Lower leg skin (tissue), 4 donors: ENCODE measurements at regions not wholly inside any gene's neighbourhood (a gene's known extent, or its start where the extent isn't known, plus 50 kb on each side); places are given as distances from the start of the nearest gene placed in this dataset.
"Not testable (repeated sequence)": the region's sequence is repeated elsewhere in the genome, so short reads cannot be mapped to it uniquely, and the experiment has no call there.

Experiments
- DNase-seq, 2 donors: peaks; one replicate each; pipeline ENCODE4 v3.0.0-alpha.2; 2019; ENCODE audit warnings: low spot score in 2 of 2
- H3K4me3 ChIP-seq: fragments of 200-600 bp; sonication (generic); 2 replicates; pipeline ENCODE4 v1.5.1; 2017; ENCODE audit warnings: mild to moderate bottlenecking, low read depth; ENCODE audit not compliant: poor library complexity, severe bottlenecking
- POLR2A ChIP-seq, 2 donors: fragments of 450-650 bp; IDR thresholded peaks; one replicate each; pipeline ENCODE4 v1.6.1; 2016 to 2017; ENCODE audit warnings: antibody characterized with exemption in 2 of 2, mild to moderate bottlenecking in 1 of 2, moderate library complexity in 1 of 2
- WGBS, 2 donors: methylation state at CpG; one replicate each; pipeline ENCODE4 v1.1.5; 2018; 5-methylcytosine and 5-hydroxymethylcytosine counted together
- intact Hi-C: fragments of 100-400 bp; cut with DNase I; formaldehyde crosslinking; loops from one replicate; pipeline ENCODE4 v1.15.0; 2023; ENCODE audit warnings: low total_unique reads
- TF ChIP-seq, protein P1 (sequence below), 3 donors: fragments of 450-650 bp; IDR thresholded peaks; one replicate each; pipeline ENCODE4 v1.5.1; 2016; ENCODE audit warnings: antibody characterized with exemption in 3 of 3, mild to moderate bottlenecking in 3 of 3, moderate library complexity in 2 of 3

DNA sequence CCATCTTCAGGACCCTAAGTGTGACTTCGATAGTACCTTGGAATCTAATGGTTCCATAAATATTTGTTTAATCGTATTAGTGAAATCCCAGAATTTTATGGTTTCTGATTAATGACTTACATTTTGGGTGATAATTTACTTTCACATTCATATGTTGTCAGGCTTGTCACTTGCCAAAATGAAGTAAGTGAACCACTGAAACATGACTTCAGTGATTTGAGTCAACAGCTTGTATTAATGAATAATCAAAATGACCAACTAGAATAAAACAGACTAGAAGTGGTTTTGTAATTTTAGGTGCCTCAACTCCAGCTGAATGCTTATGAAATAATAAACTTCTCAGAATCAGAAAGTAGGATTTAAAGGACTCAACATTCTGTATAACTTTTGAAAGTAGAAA, 517.1 kb downstream of the PRKD1 start:
- DNase-seq, result no peak
- no peak for TF ChIP-seq POLR2A (IDR thresholded peaks at IDR 0.05)
- TF ChIP-seq, protein P1, sequence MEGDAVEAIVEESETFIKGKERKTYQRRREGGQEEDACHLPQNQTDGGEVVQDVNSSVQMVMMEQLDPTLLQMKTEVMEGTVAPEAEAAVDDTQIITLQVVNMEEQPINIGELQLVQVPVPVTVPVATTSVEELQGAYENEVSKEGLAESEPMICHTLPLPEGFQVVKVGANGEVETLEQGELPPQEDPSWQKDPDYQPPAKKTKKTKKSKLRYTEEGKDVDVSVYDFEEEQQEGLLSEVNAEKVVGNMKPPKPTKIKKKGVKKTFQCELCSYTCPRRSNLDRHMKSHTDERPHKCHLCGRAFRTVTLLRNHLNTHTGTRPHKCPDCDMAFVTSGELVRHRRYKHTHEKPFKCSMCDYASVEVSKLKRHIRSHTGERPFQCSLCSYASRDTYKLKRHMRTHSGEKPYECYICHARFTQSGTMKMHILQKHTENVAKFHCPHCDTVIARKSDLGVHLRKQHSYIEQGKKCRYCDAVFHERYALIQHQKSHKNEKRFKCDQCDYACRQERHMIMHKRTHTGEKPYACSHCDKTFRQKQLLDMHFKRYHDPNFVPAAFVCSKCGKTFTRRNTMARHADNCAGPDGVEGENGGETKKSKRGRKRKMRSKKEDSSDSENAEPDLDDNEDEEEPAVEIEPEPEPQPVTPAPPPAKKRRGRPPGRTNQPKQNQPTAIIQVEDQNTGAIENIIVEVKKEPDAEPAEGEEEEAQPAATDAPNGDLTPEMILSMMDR (IDR thresholded peaks at IDR 0.05), result no peak
- WGBS, 2 donors, result 95% methylated on average over 2 of the region's 2 CpGs
- intact Hi-C loops, result no loop called here
- H3K4me3 ChIP-seq, result no peak overlapping the region

DNA sequence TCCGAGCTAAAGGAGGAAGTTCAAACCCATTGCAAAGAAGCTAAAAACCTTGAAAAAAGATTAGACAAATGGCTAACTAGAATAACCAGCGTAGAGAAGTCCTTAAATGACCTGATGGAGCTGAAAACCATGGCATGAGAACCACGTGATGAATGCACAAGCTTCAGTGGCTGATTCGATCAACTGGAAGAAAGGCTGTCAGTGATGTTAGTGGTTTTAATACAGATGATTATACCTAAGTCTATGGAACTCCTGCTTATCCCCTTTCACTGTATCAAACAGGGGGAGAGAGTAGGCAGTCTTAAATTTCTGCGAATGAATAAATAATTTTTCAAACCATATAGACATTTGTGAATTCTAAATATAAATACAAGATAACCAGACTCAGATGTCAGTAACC, 512.7 kb downstream of the PRKD1 start:
- WGBS, 2 donors, result 75 to 80% methylated on average over 5 of the region's 5 CpGs
- intact Hi-C loops, H3K4me3 ChIP-seq, DNase-seq: not testable (repeated sequence)

DNA sequence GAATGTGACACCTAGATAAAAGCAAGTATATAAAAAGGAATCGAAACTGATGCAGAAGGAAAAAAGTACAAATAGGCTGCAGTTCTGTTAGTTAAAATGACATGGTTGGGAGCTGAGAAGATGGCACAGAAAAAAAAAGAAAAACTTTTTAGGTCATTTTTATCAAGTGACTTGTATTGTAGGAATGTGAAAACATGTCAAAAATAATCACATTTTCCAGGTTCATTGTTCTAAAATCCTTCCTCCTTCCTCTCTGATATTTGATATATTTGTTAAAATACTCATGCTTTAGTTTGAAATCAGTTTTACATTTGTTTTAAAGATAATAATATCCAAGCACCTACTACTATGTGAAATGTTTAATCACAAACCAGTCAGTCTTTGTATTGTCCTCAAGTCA, 507.9 kb downstream of the PRKD1 start:
- DNase-seq, result no peak
- TF ChIP-seq, protein P1 (IDR thresholded peaks at IDR 0.05), result no peak
- TF ChIP-seq POLR2A (IDR thresholded peaks at IDR 0.05), result no peak
- intact Hi-C loops, result no loop called here
- H3K4me3 ChIP-seq, result no peak overlapping the region
- WGBS, 2 donors, result 56 to 70% methylated on average over 1 of the region's 1 CpG

DNA sequence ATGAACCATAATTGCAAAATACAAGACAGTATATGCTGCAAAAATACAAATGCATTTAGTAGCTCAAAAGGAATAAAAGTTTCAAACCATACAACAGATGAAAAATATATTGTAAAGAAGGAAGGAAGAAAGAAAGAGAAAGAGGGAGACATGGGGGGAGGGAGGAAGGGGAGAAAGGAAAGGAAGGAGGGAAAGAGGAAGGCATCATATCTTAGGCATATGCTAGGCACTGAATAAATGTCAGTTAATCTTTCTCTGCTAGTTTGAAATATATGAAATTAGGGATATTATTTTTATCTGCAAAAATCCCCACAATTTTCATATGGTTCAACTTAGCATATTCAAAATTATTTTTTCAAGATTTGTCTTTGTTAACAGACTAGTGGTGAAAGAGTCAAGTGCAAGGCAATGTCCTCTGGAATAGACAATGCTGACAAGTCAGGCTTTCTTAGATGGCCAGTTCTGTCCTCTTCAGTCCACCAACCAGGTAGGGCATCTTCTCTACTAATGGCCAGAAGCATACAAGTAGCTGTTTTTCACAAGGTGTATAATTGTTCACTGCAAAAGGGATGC, 506.4 kb downstream of the PRKD1 start:
- no peak for DNase-seq
- TF ChIP-seq, protein P1 (IDR thresholded peaks at IDR 0.05), result no peak
- TF ChIP-seq POLR2A (IDR thresholded peaks at IDR 0.05), result no peak
- intact Hi-C loops, result no loop called here
- H3K4me3 ChIP-seq, result no peak overlapping the region

DNA sequence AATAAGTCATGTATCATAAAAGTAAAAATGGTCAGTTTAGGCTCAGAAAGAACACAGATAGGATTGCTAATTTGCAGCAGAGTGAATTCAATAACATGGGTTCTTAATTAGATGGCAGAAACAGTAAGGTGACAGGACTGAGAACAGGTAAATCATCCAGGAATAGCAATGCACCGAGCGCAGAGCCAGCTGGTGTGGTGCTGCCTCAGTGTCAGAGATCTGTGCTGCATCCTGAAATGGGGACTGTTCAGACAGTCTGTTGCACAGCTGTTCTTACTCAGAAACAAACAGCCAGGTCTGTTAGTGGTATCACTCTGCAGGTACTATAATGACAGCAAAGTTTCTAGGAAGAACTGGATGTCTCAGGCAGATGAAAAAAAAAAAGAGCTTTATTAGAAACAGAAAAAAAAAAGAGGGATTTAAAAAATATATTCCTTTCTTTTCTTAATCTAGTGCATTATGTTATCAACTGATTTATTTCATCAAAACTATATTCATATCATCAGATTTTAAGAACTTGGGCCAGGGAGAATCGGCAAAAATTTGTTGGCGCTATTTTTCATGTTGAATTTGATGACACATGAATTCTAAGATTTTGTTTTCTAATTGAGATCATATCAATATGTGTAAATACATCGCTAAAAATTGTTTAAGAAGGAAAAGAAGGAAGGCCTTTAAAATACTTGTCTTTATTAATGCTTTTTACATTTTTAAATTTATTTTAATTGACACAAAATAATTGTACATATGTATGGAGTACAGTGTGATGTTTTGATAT, 501.8 kb downstream of the PRKD1 start:
- 46 to 50% methylated on average over 5 of the region's 5 CpGs for WGBS, 2 donors
- intact Hi-C loops, result no loop called here
- DNase-seq, result no peak
- TF ChIP-seq, protein P1 (IDR thresholded peaks at IDR 0.05), result no peak
- no peak for TF ChIP-seq POLR2A (IDR thresholded peaks at IDR 0.05)
- H3K4me3 ChIP-seq, result no peak overlapping the region

DNA sequence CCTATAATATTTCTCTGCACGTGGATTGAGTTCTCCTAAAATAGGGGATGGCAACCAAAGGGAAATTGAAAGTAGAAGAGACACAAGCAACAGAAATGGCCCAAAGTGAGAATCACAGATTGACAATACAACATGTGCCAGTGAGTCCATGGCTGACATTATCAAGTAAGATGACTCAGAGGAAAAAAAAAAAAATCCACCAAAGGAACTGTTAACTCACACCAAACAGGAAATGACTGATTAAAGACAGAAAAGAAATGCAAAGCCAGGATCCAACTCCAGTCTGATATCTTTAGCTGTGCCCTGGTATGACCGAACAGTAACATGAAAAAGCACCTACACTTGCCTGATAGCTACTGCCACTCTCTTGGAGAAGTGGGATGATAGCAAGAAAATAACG, 485.0 kb downstream of the PRKD1 start:
- no peak for DNase-seq
- intact Hi-C loops, result no loop called here
- TF ChIP-seq, protein P1 (IDR thresholded peaks at IDR 0.05), result no peak
- TF ChIP-seq POLR2A (IDR thresholded peaks at IDR 0.05), result no peak
- H3K4me3 ChIP-seq, result no peak overlapping the region
- WGBS, 2 donors, result 68% methylated on average over 3 of the region's 3 CpGs
